ENCODE measurements at regions not wholly inside any gene's neighbourhood (a gene's known extent, or its start where the extent isn't known, plus 50 kb on each side); places are given as distances from the start of the nearest gene placed in this dataset.

DNA sequence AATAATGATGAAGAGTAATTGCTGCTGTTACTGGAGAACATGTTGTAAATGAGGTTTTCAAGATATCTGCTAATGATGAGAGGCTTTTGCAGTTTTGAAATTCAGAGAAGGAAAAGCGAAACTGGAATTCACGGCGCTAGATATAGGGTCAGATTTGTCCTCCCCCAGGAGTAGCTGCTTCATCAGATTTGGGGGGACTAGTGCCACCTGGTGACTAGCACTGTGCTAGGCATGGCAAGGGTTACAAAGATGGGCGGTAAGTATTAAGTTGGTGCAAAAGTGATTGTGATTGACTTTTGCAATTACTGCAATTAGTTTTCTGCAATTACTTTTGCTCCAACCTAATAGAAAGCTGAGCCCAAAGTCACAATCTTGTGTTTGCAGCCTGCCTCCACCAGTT is 879.9 kb upstream of the TENM4 start:
- TF ChIP-seq CTCF (IDR thresholded peaks at IDR 0.05) (peak in 1 of 3 experiments; percentile 15), POLR2A (IDR thresholded peaks at IDR 0.05) (no peak)
